LNCAP (cell line): ENCODE measurements at regions not wholly inside any gene's neighbourhood (a gene's known extent, or its start where the extent isn't known, plus 50 kb on each side); places are given as distances from the start of the nearest gene placed in this dataset.
A peak's percentile ranks its signal among the peaks of the same experiment; 100 is the strongest.

ENCODE experiments used
- TF ChIP-seq, protein P1 (sequence below): fragments of 450-650 bp; IDR thresholded peaks from 2 replicates; pipeline ENCODE4 v1.5.1; 2017; ENCODE audit warnings: mild to moderate bottlenecking

DNA sequence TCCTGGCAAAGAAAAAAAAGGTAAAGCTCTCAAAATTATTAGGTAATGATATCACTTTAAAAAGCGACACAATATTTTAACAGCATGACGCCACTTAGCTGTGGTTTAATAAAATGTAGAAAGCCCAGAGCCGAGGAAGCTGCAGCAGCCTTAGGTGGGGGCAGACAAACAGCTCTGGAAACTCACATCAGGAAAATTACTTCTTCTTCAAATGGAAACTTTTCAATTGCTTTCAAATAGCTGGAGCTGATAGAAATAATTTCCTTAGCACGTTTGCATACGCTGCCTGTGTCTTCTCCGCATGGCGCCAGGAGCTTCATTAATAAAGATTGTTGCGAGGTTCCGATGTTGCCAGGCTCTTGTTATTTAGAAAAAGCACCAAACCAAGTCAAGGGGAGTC lies 835.3 kb upstream of the EEF2KMT start:
- TF ChIP-seq, protein P1, sequence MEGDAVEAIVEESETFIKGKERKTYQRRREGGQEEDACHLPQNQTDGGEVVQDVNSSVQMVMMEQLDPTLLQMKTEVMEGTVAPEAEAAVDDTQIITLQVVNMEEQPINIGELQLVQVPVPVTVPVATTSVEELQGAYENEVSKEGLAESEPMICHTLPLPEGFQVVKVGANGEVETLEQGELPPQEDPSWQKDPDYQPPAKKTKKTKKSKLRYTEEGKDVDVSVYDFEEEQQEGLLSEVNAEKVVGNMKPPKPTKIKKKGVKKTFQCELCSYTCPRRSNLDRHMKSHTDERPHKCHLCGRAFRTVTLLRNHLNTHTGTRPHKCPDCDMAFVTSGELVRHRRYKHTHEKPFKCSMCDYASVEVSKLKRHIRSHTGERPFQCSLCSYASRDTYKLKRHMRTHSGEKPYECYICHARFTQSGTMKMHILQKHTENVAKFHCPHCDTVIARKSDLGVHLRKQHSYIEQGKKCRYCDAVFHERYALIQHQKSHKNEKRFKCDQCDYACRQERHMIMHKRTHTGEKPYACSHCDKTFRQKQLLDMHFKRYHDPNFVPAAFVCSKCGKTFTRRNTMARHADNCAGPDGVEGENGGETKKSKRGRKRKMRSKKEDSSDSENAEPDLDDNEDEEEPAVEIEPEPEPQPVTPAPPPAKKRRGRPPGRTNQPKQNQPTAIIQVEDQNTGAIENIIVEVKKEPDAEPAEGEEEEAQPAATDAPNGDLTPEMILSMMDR, result no peak

- TF ChIP-seq, protein P1, result no peak
Observed at GRCh38 chr16:5928476-5929065, 831.0 kb upstream of the EEF2KMT start.

- TF ChIP-seq, protein P1, result no peak
Observed at GRCh38 chr16:5925850-5926249, 828.3 kb upstream of the EEF2KMT start.

DNA sequence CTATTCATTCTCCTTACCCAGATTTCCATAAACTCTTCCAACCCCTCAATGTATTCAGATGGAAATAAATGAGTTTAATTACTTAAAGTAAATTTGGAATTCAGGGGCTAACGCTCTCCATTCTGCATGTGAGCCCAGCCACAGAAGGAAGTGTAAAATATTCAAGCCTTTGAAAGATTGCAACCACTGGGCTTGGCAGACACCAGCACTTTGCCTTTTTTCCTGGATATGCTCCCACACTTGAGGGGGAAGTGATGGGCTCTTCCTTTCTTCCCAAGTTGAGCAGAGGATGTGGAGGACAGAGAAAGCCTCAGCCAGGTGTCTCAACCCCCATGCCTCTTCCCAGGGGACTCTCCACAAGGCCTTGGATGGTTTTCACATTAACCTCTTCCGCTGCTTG lies 825.1 kb upstream of the EEF2KMT start:
- TF ChIP-seq, protein P1, result no peak

- TF ChIP-seq, protein P1, result peak; percentile 22; the same call in 1 of the 2 replicates
Observed at GRCh38 chr16:5918567-5919130, 821.1 kb upstream of the EEF2KMT start.

- TF ChIP-seq, protein P1, result no peak
Observed at GRCh38 chr16:5917436-5918195, 820.0 kb upstream of the EEF2KMT start.

GRCh38 chr16:5916711-5917191 lies 819.2 kb upstream of the EEF2KMT start:
- TF ChIP-seq, protein P1, result no peak
